LNCaP clone FGC (cell line): ENCODE measurements at regions not wholly inside any gene's neighbourhood (a gene's known extent, or its start where the extent isn't known, plus 50 kb on each side); places are given as distances from the start of the nearest gene placed in this dataset.
A peak's percentile ranks its signal among the peaks of the same experiment; 100 is the strongest.
"Not testable (repeated sequence)": the region's sequence is repeated elsewhere in the genome, so short reads cannot be mapped to it uniquely, and the experiment has no call there.

ENCODE experiments used
- DNase-seq: peaks from one replicate; pipeline ENCODE4 v3.0.0-alpha.2; 2011; ENCODE audit warnings: low read depth
- H3K4me3 ChIP-seq: 2 replicates; pipeline ENCODE4 v1.5.1; 2011; ENCODE audit warnings: mild to moderate bottlenecking, low read depth, low read length, control low read depth
- TF ChIP-seq, protein P1 (sequence below): IDR thresholded peaks from 2 replicates; pipeline ENCODE4 v1.5.1; 2012; ENCODE audit warnings: mild to moderate bottlenecking; ENCODE audit not compliant: control insufficient read depth, insufficient read depth; ENCODE audit errors: extremely low read depth

DNA sequence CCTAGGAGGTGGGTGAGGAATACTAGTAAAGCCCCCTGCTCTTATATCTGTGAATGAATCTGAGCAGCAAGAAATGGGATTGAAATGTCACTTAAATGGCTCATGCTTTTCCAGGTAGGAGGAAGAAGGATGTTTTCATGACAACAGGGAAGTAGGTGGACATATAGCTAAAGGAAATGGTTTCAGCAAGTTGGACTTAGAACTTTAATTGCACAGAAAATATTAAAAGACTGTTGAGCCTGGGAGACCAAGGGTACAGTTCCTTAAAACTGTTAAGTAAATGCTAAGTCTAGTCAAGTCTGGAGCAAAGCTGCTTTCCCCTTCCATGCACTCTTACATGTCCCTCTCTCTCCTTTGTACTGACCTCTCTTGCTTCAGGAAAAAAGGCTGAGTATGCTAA is 301.3 kb downstream of the HGF start:
- DNase-seq: no peak
- TF ChIP-seq, protein P1, sequence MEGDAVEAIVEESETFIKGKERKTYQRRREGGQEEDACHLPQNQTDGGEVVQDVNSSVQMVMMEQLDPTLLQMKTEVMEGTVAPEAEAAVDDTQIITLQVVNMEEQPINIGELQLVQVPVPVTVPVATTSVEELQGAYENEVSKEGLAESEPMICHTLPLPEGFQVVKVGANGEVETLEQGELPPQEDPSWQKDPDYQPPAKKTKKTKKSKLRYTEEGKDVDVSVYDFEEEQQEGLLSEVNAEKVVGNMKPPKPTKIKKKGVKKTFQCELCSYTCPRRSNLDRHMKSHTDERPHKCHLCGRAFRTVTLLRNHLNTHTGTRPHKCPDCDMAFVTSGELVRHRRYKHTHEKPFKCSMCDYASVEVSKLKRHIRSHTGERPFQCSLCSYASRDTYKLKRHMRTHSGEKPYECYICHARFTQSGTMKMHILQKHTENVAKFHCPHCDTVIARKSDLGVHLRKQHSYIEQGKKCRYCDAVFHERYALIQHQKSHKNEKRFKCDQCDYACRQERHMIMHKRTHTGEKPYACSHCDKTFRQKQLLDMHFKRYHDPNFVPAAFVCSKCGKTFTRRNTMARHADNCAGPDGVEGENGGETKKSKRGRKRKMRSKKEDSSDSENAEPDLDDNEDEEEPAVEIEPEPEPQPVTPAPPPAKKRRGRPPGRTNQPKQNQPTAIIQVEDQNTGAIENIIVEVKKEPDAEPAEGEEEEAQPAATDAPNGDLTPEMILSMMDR: no peak
- H3K4me3 ChIP-seq: no peak overlapping the region

DNA sequence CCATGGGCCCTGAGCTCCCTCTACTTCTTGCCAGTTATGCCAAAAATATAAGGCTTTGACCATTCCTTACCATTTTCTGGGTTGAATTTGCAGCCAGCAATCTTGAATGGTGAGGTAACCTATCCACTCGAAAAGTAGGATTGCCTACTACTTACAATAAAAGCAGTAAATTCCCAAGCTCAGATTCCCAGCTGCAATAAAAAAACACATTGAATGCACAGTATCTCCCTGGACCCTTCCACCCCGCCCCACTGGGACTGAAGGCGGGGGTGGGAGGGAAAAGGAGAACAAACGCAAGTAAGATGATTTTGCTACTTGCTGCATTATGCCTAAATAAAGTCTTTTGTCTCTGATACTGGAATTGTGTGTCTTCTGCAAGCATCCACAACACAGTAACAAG is 301.9 kb downstream of the HGF start:
- H3K4me3 ChIP-seq: no peak overlapping the region
- no peak for DNase-seq
- TF ChIP-seq, protein P1: no peak

DNA sequence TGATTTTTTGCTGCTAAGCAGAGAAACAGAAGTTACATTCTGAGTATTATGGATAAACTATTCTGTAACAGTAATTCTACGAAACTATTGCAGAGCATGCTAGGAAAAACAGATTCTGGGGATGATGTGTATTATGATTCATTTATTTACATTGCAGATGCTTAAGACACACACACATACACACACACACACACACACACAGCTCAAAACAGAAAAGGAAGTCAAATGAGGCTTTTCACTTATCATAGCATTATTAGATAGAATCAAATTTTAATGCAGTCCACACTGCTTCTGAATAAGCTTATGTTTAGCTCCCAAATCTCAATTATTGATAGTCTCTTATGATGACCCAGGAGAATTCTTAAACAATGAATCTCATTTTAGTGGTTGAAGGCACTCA is 307.2 kb downstream of the HGF start:
- no peak for DNase-seq
- H3K4me3 ChIP-seq: no peak overlapping the region
- TF ChIP-seq, protein P1: no peak

DNA sequence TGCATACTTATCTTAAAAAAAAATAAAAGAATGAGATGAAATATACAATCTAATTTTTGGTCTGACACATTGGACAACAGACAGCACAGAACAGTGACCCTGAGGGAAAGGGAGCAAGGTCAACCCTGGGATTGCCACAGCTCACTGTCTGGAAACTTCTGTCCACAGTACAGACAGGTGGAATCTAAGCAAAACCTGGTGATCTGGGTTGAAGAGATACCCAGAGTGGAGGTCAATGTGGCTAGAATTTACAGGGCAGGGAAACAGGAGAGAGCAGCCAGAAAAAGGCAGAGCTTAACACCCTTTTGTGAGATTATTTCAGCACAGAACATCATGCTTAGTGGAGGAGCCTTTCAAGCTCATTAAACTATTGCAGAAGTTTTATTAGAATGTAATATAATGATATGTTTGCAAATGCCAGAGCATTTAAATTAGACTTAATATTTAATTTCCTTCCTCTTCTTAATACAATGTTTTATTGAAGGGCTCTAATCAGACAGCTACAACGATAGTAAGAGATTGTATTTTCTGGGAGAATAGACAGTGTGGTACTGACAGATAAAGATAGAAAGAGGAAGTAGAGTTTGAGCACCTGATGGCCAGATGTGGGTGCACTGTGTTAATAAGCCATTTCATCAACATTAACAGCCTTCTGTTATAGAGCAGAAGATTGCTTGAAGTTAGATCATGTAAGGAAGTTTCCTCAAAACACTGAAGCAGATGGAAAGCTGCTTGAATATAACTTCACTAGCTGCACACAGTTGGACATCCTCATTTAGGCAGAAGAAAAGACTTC is 309.4 kb downstream of the HGF start:
- no peak overlapping the region for H3K4me3 ChIP-seq
- DNase-seq: no peak
- TF ChIP-seq, protein P1: no peak

DNA sequence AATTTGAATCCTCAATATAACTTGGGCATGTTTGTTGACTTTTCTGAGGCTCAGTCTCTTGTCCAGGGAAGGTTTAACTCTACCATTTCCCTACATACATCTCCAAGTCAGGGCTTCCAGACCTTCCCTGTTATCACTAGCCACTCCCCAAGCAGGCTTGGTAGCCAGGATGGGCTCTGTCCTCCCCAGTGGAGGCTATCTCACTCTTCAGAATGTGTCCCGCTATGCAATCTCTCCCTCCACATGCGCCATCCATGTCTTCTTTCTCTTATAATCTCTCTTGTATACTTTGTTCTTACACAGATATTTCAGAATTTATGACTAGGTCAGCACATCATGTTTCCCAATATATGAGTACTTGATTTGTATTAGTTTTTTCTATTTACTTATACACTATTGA is 310.4 kb downstream of the HGF start:
- H3K4me3 ChIP-seq: no peak overlapping the region
- TF ChIP-seq, protein P1: no peak
- DNase-seq: no peak

DNA sequence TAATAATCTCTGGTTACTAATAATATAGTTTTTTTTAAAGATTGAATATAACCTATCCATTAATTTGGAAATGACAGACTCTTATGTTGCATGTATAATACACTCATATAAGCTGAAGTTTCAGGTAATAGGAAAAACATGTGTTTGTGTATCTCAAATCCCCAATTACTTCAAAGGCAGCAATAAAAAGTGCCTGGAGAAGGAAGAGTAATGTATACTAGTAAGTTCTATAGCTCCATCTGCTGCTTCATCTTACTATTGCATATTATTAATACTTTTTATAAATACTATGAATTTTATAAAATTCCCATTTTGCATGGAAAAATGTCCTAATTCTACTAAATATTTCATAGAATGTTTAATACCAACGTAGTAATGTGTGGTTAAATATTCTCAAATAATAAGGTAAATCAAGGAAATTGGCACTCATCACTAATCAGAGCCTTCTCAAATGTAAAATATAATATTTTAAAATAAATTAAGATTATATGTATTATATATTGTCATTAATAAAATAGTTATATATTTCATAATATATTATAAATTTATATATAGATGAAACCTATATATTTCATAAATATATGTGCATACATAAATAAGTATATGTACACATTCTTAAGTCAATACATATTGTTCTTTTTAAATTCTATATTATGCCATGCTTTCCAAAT is 311.9 kb downstream of the HGF start:
- TF ChIP-seq, protein P1: peak; percentile 23; the same call in 1 of the 2 replicates
- H3K4me3 ChIP-seq: no peak overlapping the region
- DNase-seq: no peak

DNA sequence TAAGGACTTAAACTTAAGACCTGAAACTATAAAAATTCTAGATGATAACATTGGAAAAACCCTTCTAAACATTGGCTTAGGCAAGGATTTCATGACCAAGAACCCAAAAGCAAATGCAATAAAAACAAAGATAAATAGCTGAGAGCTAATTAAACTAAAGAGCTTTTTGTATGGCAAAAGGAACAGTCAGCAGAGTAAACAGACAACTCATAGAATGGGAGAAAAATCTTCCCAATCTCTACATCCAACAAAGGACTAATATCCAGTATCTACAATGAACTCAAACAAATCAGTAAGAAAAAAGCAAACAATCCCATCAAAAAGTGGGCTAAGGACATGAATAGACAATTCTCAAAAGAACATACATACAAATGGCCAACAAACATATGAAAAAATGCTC is 316.1 kb downstream of the HGF start:
- peak; percentile 32 for DNase-seq
- not testable (repeated sequence) for H3K4me3 ChIP-seq
